HG02885 (cell line): ENCODE measurements at regions not wholly inside any gene's neighbourhood (a gene's known extent, or its start where the extent isn't known, plus 50 kb on each side); places are given as distances from the start of the nearest gene placed in this dataset.
"Not testable (repeated sequence)": the region's sequence is repeated elsewhere in the genome, so short reads cannot be mapped to it uniquely, and the experiment has no call there.

Source experiments
- ATAC-seq: cut with Tn5 transposase; IDR thresholded peaks from one replicate; pipeline ENCODE4 v1.9.1; 2021; ENCODE audit warnings: mild to moderate bottlenecking; ENCODE audit not compliant: unreplicated experiment, poor library complexity

- ATAC-seq: no peak
These were observed 951.9 kb upstream of the SLITRK1 start for GRCh38 chr13:84834201-84834600.

- no peak for ATAC-seq
These were observed 949.7 kb upstream of the SLITRK1 start for GRCh38 chr13:84831666-84832657.

GRCh38 chr13:84823528-84823927, 941.3 kb upstream of the SLITRK1 start:
- ATAC-seq: no peak

GRCh38 chr13:84821261-84821660, 939.0 kb upstream of the SLITRK1 start:
- no peak for ATAC-seq

- no peak for ATAC-seq
These were observed 934.4 kb upstream of the SLITRK1 start for GRCh38 chr13:84816567-84817105.

- no peak for ATAC-seq
These were observed 930.5 kb upstream of the SLITRK1 start for GRCh38 chr13:84812789-84813188.

GRCh38 chr13:84812078-84812477, 929.8 kb upstream of the SLITRK1 start:
- ATAC-seq: no peak

- no peak for ATAC-seq
These were observed 928.5 kb upstream of the SLITRK1 start for GRCh38 chr13:84810781-84811180.

- ATAC-seq: no peak
These were observed 919.8 kb upstream of the SLITRK1 start for GRCh38 chr13:84802073-84802472.

GRCh38 chr13:84784443-84785153, 902.3 kb upstream of the SLITRK1 start:
- no peak for ATAC-seq

- no peak for ATAC-seq
These were observed 895.0 kb upstream of the SLITRK1 start for GRCh38 chr13:84777316-84777715.

- no peak for ATAC-seq
These were observed 894.3 kb upstream of the SLITRK1 start for GRCh38 chr13:84776593-84776992.

GRCh38 chr13:84775920-84776319, 893.6 kb upstream of the SLITRK1 start:
- ATAC-seq: not testable (repeated sequence)

GRCh38 chr13:84774111-84774510, 891.8 kb upstream of the SLITRK1 start:
- no peak for ATAC-seq

- no peak for ATAC-seq
These were observed 878.7 kb upstream of the SLITRK1 start for GRCh38 chr13:84760956-84761355.

- no peak for ATAC-seq
These were observed 866.9 kb upstream of the SLITRK1 start for GRCh38 chr13:84749126-84749525.

GRCh38 chr13:84745051-84745551, 862.8 kb upstream of the SLITRK1 start:
- ATAC-seq: no peak

- no peak for ATAC-seq
These were observed 861.9 kb upstream of the SLITRK1 start for GRCh38 chr13:84744203-84744602.

GRCh38 chr13:84741253-84741652, 859.0 kb upstream of the SLITRK1 start:
- no peak for ATAC-seq

GRCh38 chr13:84739021-84739420, 856.7 kb upstream of the SLITRK1 start:
- no peak for ATAC-seq

- ATAC-seq: no peak
These were observed 855.4 kb upstream of the SLITRK1 start for GRCh38 chr13:84737661-84738060.
